ENCODE measurements at regions not wholly inside any gene's neighbourhood (a gene's known extent, or its start where the extent isn't known, plus 50 kb on each side); places are given as distances from the start of the nearest gene placed in this dataset.

GRCh38 chrX:4844376-4844775 lies 1130.9 kb upstream of the PRKX start:
- no peak overlapping the region for H2BK120ac ChIP-seq (ENCODE audit: low read depth, low read length)
- no peaks in the 10 kb centered on the region for H3K36me3 ChIP-seq (ENCODE audit: control insufficient read depth, insufficient read depth, low read length)
- no peak for ATAC-seq (ENCODE audit: low read depth)
- H3K79me1 ChIP-seq (ENCODE audit: low read depth in 1 of 2, low read length in 2 of 2) = no peaks in the 10 kb centered on the region
- BruUV-seq (replicated peaks) = no TSS peak
- no peak overlapping the region for H4K91ac ChIP-seq (ENCODE audit: insufficient read depth, low read depth, low read length)
- no peak overlapping the region for H3K18ac ChIP-seq (ENCODE audit: low read depth, low read length)
- H4K8ac ChIP-seq (ENCODE audit: low read depth in 2 of 2, low read length in 2 of 2) = no peak overlapping the region
- intact Hi-C loops (cut with micrococcal nuclease) (no loop called here), in situ Hi-C loops (cut with MboI; ENCODE audit: low sequenced_read_pairs) (no loop called here), dilution Hi-C loops (cut with HindIII; ENCODE audit: low sequenced_read_pairs, unreplicated experiment) (no loop called here)
- H4K5ac ChIP-seq (ENCODE audit: low read depth, low read length) = no peak overlapping the region
- H2AK9ac ChIP-seq (replicated peaks; ENCODE audit: low read depth, low read length, poor library complexity) = no peak overlapping the region
- H3K14ac ChIP-seq (replicated peaks; ENCODE audit: low read depth, low read length) = no peak overlapping the region
- no peak overlapping the region for H2BK15ac ChIP-seq (ENCODE audit: low read depth, low read length)
- H3K27me3 ChIP-seq (ENCODE audit: control insufficient read depth, insufficient read depth, low read length) = no peaks in the 10 kb centered on the region
- no peak overlapping the region for H3K23ac ChIP-seq (ENCODE audit: low read depth, low read length)
- H3K9ac ChIP-seq (ENCODE audit: low read depth, low read length) = no peak overlapping the region
- ChIA-PET POLR2A (ENCODE audit: unreplicated experiment) (no interaction called here), CTCF (no interaction called here)
- H3K4me2 ChIP-seq (ENCODE audit: low read depth, low read length) = no peak overlapping the region
- H2AFZ ChIP-seq (replicated peaks; ENCODE audit: low read length, poor library complexity) = no peak overlapping the region
- WGBS, 2 experiments (ENCODE audit: extremely low coverage in 2 of 2, insufficient read length in 1 of 2) = 22% methylated on average over 1 of the region's 4 CpGs; no CpG with 5 or more reads in 1 of the 2 experiments
- no peak overlapping the region for H3K27ac ChIP-seq (ENCODE audit: insufficient read depth, low read length)
- H2AK5ac ChIP-seq (ENCODE audit: low read depth, low read length) = no peak overlapping the region
- TF ChIP-seq RFX5 (IDR thresholded peaks at IDR 0.05; ENCODE audit: low read depth, low read length) = no peak
- TF ChIP-seq MAZ (IDR thresholded peaks at IDR 0.05; ENCODE audit: borderline replicate concordance, low read depth, low read length) = no peak
- TF ChIP-seq BHLHE40 (IDR thresholded peaks at IDR 0.05; ENCODE audit: low read depth, low read length) = no peak
- TF ChIP-seq SMC3 (IDR thresholded peaks at IDR 0.05; ENCODE audit: low read depth, low read length) = no peak
- TF ChIP-seq RCOR1 (IDR thresholded peaks at IDR 0.05; ENCODE audit: insufficient replicate concordance, low read length) = no peak
- no peak for TF ChIP-seq POLR2A (IDR thresholded peaks at IDR 0.05; ENCODE audit: low read depth, low read length)
- no peak for TF ChIP-seq CEBPB (IDR thresholded peaks at IDR 0.05; ENCODE audit: low read depth, low read length)
- no peak for TF ChIP-seq NFE2L2 (IDR thresholded peaks at IDR 0.05; ENCODE audit: low read depth, low read length)
- no peak for TF ChIP-seq ELK1 (IDR thresholded peaks at IDR 0.05; ENCODE audit: borderline replicate concordance, low read depth, low read length)
- no peak overlapping the region for H3K56ac ChIP-seq (ENCODE audit: extremely low read depth, insufficient read depth, low read length)
- no peak overlapping the region for H3K4me3 ChIP-seq (ENCODE audit: insufficient read depth, low read depth, low read length)
- no peak overlapping the region for H2BK5ac ChIP-seq (ENCODE audit: low read depth, low read length, poor library complexity, severe bottlenecking)
- H3K9me3 ChIP-seq (ENCODE audit: control insufficient read depth, insufficient read depth, low read length) = peaks cover 10% of the 10 kb centered on the region
- H3K4me1 ChIP-seq (ENCODE audit: control insufficient read depth, insufficient read depth, low read length) = no peaks in the 10 kb centered on the region
- DNase-seq = no peak
- H3K4ac ChIP-seq (ENCODE audit: low read depth, low read length) = no peak overlapping the region
- H2BK20ac ChIP-seq (ENCODE audit: low read depth, low read length) = no peak overlapping the region
- H4K20me1 ChIP-seq (ENCODE audit: insufficient read depth, low read length) = no peaks in the 10 kb centered on the region
- H3K9me1 ChIP-seq (ENCODE audit: insufficient read depth, low read length) = no peaks in the 10 kb centered on the region

All from IMR-90 (cell line).